H1 (cell line): ENCODE measurements at regions not wholly inside any gene's neighbourhood (a gene's known extent, or its start where the extent isn't known, plus 50 kb on each side); places are given as distances from the start of the nearest gene placed in this dataset.

Experiments
- CTCF ChIA-PET: fragments of 300-600 bp; sonication (Branson Sonifier 250); formaldehyde crosslinking; loops from one replicate; lab custom pipeline; 2021; ENCODE audit not compliant: partially characterized antibody; lab: Charles Lee
- POLR2A ChIA-PET: fragments of 300-600 bp; sonication (Branson Sonifier 250); formaldehyde crosslinking; loops from one replicate; lab custom pipeline; 2021; ENCODE audit warnings: inconsistent platforms; ENCODE audit not compliant: partially characterized antibody; lab: Charles Lee
- DNase-seq, 2 experiments: peaks; one replicate each; pipeline versions ENCODE4 v3.0.0 to v3.0.0-alpha.2; 2010 to 2022; ENCODE audit warnings: low spot score in 2 of 2, low read depth in 1 of 2, mixed read lengths in 1 of 2
- FAIRE-seq: peaks from 2 replicates; lab custom pipeline; 2011; peaks lifted over from hg19 to GRCh38; lab: Jason Lieb, UNC
- H2AFZ ChIP-seq: 2 replicates; pipeline ENCODE4 v1.8.1; 2012; ENCODE audit warnings: low read length, inconsistent platforms
- H2AK5ac ChIP-seq: 2 replicates; pipeline ENCODE4 v1.6.1; 2013; ENCODE audit warnings: low read depth, low read length
- H2BK120ac ChIP-seq: replicated peaks from 2 replicates; pipeline ENCODE3; 2013; ENCODE audit warnings: low read depth, low read length, inconsistent platforms
- H2BK12ac ChIP-seq: 2 replicates; pipeline ENCODE4 v1.6.1; 2013; ENCODE audit warnings: low read depth, low read length
- H2BK15ac ChIP-seq: 2 replicates; pipeline ENCODE4 v1.6.1; 2013; ENCODE audit warnings: low read length
- H2BK20ac ChIP-seq: 2 replicates; pipeline ENCODE4 v1.6.1; 2013; ENCODE audit warnings: low read length
- H2BK5ac ChIP-seq: 2 replicates; pipeline ENCODE4 v1.6.1; 2013; ENCODE audit warnings: low read depth, low read length
- H3K14ac ChIP-seq: 2 replicates; pipeline ENCODE4 v1.6.1; 2013; ENCODE audit warnings: inconsistent platforms; ENCODE audit not compliant: insufficient read length
- H3K18ac ChIP-seq: 2 replicates; pipeline ENCODE4 v1.6.1; 2013; ENCODE audit warnings: low read length; ENCODE audit errors: extremely low read depth
- H3K23ac ChIP-seq: 2 replicates; pipeline ENCODE4 v1.6.1; 2013; ENCODE audit warnings: inconsistent platforms; ENCODE audit not compliant: insufficient read length
- H3K23me2 ChIP-seq: 2 replicates; pipeline ENCODE4 v1.6.1; 2013; ENCODE audit warnings: low read depth, low read length
- H3K27ac ChIP-seq: 2 replicates; pipeline ENCODE4 v1.6.1; 2011; ENCODE audit warnings: low read depth, low read length, inconsistent platforms
- H3K27me3 ChIP-seq, 4 experiments: replicated peaks in 1 of 4; 1 replicate in 1 of 4; 2 replicates in 3 of 4; pipeline versions ENCODE4 v1.6.1 to v1.8.1; 2011 to 2013; ENCODE audit warnings: low read length in 3 of 4, mild to moderate bottlenecking in 3 of 4, inconsistent platforms in 2 of 4, mixed read lengths in 2 of 4, moderate library complexity in 1 of 4; ENCODE audit not compliant: control insufficient read depth in 3 of 4, insufficient read depth in 3 of 4; ENCODE audit errors: extremely low read depth in 1 of 4
- H3K36me3 ChIP-seq, 4 experiments: 2 replicates each; pipeline versions ENCODE4 v1.6.1 to v1.8.1; 2011 to 2013; ENCODE audit warnings: mild to moderate bottlenecking in 4 of 4, low read length in 3 of 4, moderate library complexity in 2 of 4, control low read depth in 1 of 4, inconsistent platforms in 1 of 4; ENCODE audit not compliant: insufficient read depth in 4 of 4, control insufficient read depth in 2 of 4
- H3K4ac ChIP-seq: replicated peaks from 2 replicates; pipeline ENCODE3; 2013; ENCODE audit warnings: low read length, low read depth, mixed read lengths, inconsistent platforms; ENCODE audit not compliant: insufficient read length
- H3K4me1 ChIP-seq, 4 experiments: replicated peaks in 1 of 4; 1 replicate in 1 of 4; 2 replicates in 3 of 4; pipeline versions ENCODE4 v1.6.1 to v1.8.1; 2011 to 2013; ENCODE audit warnings: low read length in 3 of 4, inconsistent platforms in 2 of 4, mixed read lengths in 1 of 4; ENCODE audit not compliant: insufficient read depth in 4 of 4, control insufficient read depth in 3 of 4
- H3K4me2 ChIP-seq, 2 experiments: 2 replicates each; pipeline versions ENCODE4 v1.6.1 to v1.8.1; 2011 to 2013; ENCODE audit warnings: low read depth in 2 of 2, low read length in 2 of 2, control low read depth in 1 of 2, inconsistent platforms in 1 of 2, mild to moderate bottlenecking in 1 of 2; ENCODE audit not compliant: insufficient read depth in 1 of 2
- H3K4me3 ChIP-seq, 4 experiments: fragments of 200-600, 300-600 bp in 1 of 4; sonication (generic), shearing (Covaris generic), sonication (Bioruptor Twin) in 1 of 4; 2 replicates each; pipeline versions ENCODE4 v1.5.1 to v1.8.1; 2011 to 2016; ENCODE audit warnings: low read length in 4 of 4, low read depth in 3 of 4, control low read depth in 2 of 4, inconsistent platforms in 2 of 4, mild to moderate bottlenecking in 2 of 4, mixed read lengths in 1 of 4, moderate library complexity in 1 of 4; ENCODE audit not compliant: insufficient read depth in 2 of 4; ENCODE audit errors: extremely low read depth in 1 of 4
- H3K56ac ChIP-seq: replicated peaks from 2 replicates; pipeline ENCODE3; 2013; ENCODE audit warnings: low read depth, mild to moderate bottlenecking, mixed read lengths, low read length, inconsistent platforms; ENCODE audit not compliant: insufficient read length
- H3K79me1 ChIP-seq: 2 replicates; pipeline ENCODE4 v1.6.1; 2013; ENCODE audit warnings: low read depth, low read length, control low read depth
- H3K79me2 ChIP-seq, 2 experiments: 2 replicates each; pipeline versions ENCODE4 v1.6.1 to v1.8.1; 2012 to 2013; ENCODE audit warnings: low read length in 2 of 2, mild to moderate bottlenecking in 2 of 2, inconsistent platforms in 1 of 2; ENCODE audit not compliant: insufficient read depth in 2 of 2, control insufficient read depth in 1 of 2
- H3K9ac ChIP-seq, 4 experiments: replicated peaks in 1 of 4; 1 replicate in 1 of 4; 2 replicates in 3 of 4; pipeline versions ENCODE4 v1.6.1 to v1.8.1; 2011 to 2013; ENCODE audit warnings: low read depth in 3 of 4, low read length in 3 of 4, control low read depth in 2 of 4, mild to moderate bottlenecking in 2 of 4, moderate library complexity in 2 of 4, inconsistent platforms in 1 of 4; ENCODE audit errors: extremely low read depth in 1 of 4
- H3K9me3 ChIP-seq, 2 experiments: 2 replicates each; pipeline versions ENCODE4 v1.6.1 to v1.8.1; 2012 to 2013; ENCODE audit warnings: mild to moderate bottlenecking in 2 of 2, moderate library complexity in 2 of 2, control low read depth in 1 of 2, inconsistent platforms in 1 of 2, low read depth in 1 of 2, low read length in 1 of 2, mixed read lengths in 1 of 2; ENCODE audit not compliant: insufficient read depth in 2 of 2
- H4K20me1 ChIP-seq, 2 experiments: replicated peaks in 1 of 2; 2 replicates each; pipeline versions ENCODE3 to v1.8.1; 2011 to 2013; ENCODE audit warnings: inconsistent platforms in 2 of 2, low read length in 2 of 2, mild to moderate bottlenecking in 1 of 2; ENCODE audit not compliant: insufficient read depth in 2 of 2, control insufficient read depth in 1 of 2
- H4K5ac ChIP-seq: 2 replicates; pipeline ENCODE4 v1.6.1; 2013; ENCODE audit warnings: low read length, low read depth, mixed read lengths, inconsistent platforms; ENCODE audit not compliant: insufficient read length
- H4K8ac ChIP-seq: 2 replicates; pipeline ENCODE4 v1.8.0; 2013; ENCODE audit warnings: mild to moderate bottlenecking, moderate library complexity, low read length, inconsistent platforms; ENCODE audit not compliant: insufficient read depth; ENCODE audit errors: extremely low read depth
- H4K91ac ChIP-seq: replicated peaks from 2 replicates; pipeline ENCODE3; 2013; ENCODE audit warnings: low read length, mixed read lengths, inconsistent platforms; ENCODE audit not compliant: insufficient read length
- ATF2 ChIP-seq: IDR thresholded peaks from 2 replicates; pipeline ENCODE4 v1.6.1; 2012; ENCODE audit warnings: low read length, inconsistent platforms
- CBX5 ChIP-seq: fragments of 300-800, 300-1000 bp; sonication (generic); IDR thresholded peaks from 2 replicates; pipeline ENCODE4 v1.7.1; 2016; ENCODE audit warnings: antibody characterized with exemption, low read length, low read depth
- EGR1 ChIP-seq: IDR thresholded peaks from 2 replicates; pipeline ENCODE4 v1.6.1; 2011; ENCODE audit warnings: low read depth, low read length, borderline replicate concordance
- EZH2 ChIP-seq: fragments of 200-600 bp; sonication (generic); IDR thresholded peaks from 2 replicates; pipeline ENCODE4 v1.7.1; 2012; ENCODE audit warnings: low read depth, mild to moderate bottlenecking, moderate library complexity, low read length, inconsistent platforms; ENCODE audit not compliant: severe bottlenecking
- JUND ChIP-seq: IDR thresholded peaks from 2 replicates; pipeline ENCODE4 v1.6.1; 2011; ENCODE audit warnings: mild to moderate bottlenecking, improper control_type of control experiment, low read length
- KDM5A ChIP-seq: fragments of 200-600 bp; IDR thresholded peaks from 2 replicates; pipeline ENCODE4 v1.7.1; 2012; ENCODE audit warnings: mild to moderate bottlenecking, low read length, inconsistent platforms, mixed read lengths
- POU5F1 ChIP-seq: IDR thresholded peaks from 2 replicates; pipeline ENCODE4 v1.6.1; 2011; ENCODE audit warnings: low read depth, mild to moderate bottlenecking, low read length, moderate library complexity
- SIN3A ChIP-seq, 2 experiments: IDR thresholded peaks in 1 of 2; conservative IDR thresholded peaks in 1 of 2; 2 replicates each; pipeline ENCODE4 v1.6.1; 2011 to 2012; ENCODE audit warnings: low read length in 2 of 2, improper control_type of control experiment in 1 of 2, low read depth in 1 of 2, mild to moderate bottlenecking in 1 of 2
- SIX5 ChIP-seq: IDR thresholded peaks from 2 replicates; pipeline ENCODE4 v1.6.1; 2011; ENCODE audit warnings: mild to moderate bottlenecking, low read depth, low read length
- SP2 ChIP-seq: IDR thresholded peaks from 2 replicates; pipeline ENCODE4 v1.6.1; 2012; ENCODE audit warnings: mild to moderate bottlenecking, low read length, inconsistent platforms
- USF2 ChIP-seq: IDR thresholded peaks from 2 replicates; pipeline ENCODE4 v1.6.1; 2011; ENCODE audit warnings: low read length, improper control_type of control experiment
- ZNF274 ChIP-seq: IDR thresholded peaks from 2 replicates; pipeline ENCODE4 v1.7.0; 2012; ENCODE audit warnings: low read length, borderline replicate concordance; ENCODE audit errors: extremely low read depth
- WGBS, 2 experiments: shearing (Covaris generic) in 1 of 2; methylation state at CpG; one replicate each; pipeline versions ENCODE4 v1.1.6 to v1.1.7; 2013 to 2015; ENCODE audit warnings: low lambda C conversion rate in 2 of 2, mixed read lengths in 2 of 2, inconsistent platforms in 1 of 2, low coverage in 1 of 2, missing lambda C conversion rate in 1 of 2; ENCODE audit not compliant: insufficient replicate concordance in 2 of 2, insufficient coverage in 1 of 2, insufficient read length in 1 of 2; ENCODE audit errors: extremely low coverage in 1 of 2, missing lambda C conversion rate in 1 of 2; 5-methylcytosine and 5-hydroxymethylcytosine counted together

GRCh38 chr6:50116390-50116789 is 66.7 kb upstream of the DEFB112 start:
- H4K5ac ChIP-seq = no peak overlapping the region
- H2AFZ ChIP-seq = no peak overlapping the region
- no peak overlapping the region for H4K8ac ChIP-seq
- 91% methylated on average over 2 of the region's 2 CpGs; no CpG with 5 or more reads in 1 of the 2 experiments for WGBS, 2 experiments
- no peak overlapping the region for H3K18ac ChIP-seq
- H3K27me3 ChIP-seq = no peaks in the 10 kb centered on the region
- peak overlapping the region in 1 of 2 experiments; percentile 41; a peak in 1 of 4 replicates for H3K4me2 ChIP-seq
- H3K79me1 ChIP-seq = no peaks in the 10 kb centered on the region
- H2BK20ac ChIP-seq = no peak overlapping the region
- H3K9ac ChIP-seq = no peak overlapping the region
- H3K79me2 ChIP-seq = no peaks in the 10 kb centered on the region
- FAIRE-seq = no peak
- H4K91ac ChIP-seq = no peak overlapping the region
- no peaks in the 10 kb centered on the region for H3K9me3 ChIP-seq
- H3K56ac ChIP-seq = no peak overlapping the region
- H4K20me1 ChIP-seq = no peaks in the 10 kb centered on the region
- no peak overlapping the region for H3K4ac ChIP-seq
- DNase-seq = no peak
- no peak overlapping the region; the same call in 1 of the 2 replicates for H2AK5ac ChIP-seq
- H3K23me2 ChIP-seq = no peaks in the 10 kb centered on the region
- no peak overlapping the region for H3K27ac ChIP-seq
- CTCF ChIA-PET = interaction anchor here (0.6 to 1.6 kb wide), 2 partner anchors 11 to 350 kb away, joined by 3 to 5 read pairs; no protein-coding TSS in a partner anchor
- H2BK5ac ChIP-seq = no peak overlapping the region
- no peak overlapping the region for H3K4me3 ChIP-seq
- H2BK15ac ChIP-seq = no peak overlapping the region
- H3K14ac ChIP-seq = no peak overlapping the region
- peak overlapping the region; percentile 18; the same call in 1 of the 2 replicates for H2BK12ac ChIP-seq
- H3K23ac ChIP-seq = no peak overlapping the region
- no peaks in the 10 kb centered on the region for H3K36me3 ChIP-seq
- peaks cover 0 to 8% (median 3%) of the 10 kb centered on the region in 4 experiments; a peak in 3 of 7 replicates for H3K4me1 ChIP-seq
- POLR2A ChIA-PET = no interaction called here
- H2BK120ac ChIP-seq = no peak overlapping the region
- TF ChIP-seq SP2 = no peak
- TF ChIP-seq ATF2 = no peak
- no peak for TF ChIP-seq EZH2
- TF ChIP-seq POU5F1 = no peak
- TF ChIP-seq SIX5 = no peak
- no peak for TF ChIP-seq EGR1
- TF ChIP-seq KDM5A = no peak
- no peak for TF ChIP-seq SIN3A (conservative IDR thresholded peaks at IDR 0.05 in 1 of 2, IDR thresholded peaks at IDR 0.05 in 1 of 2; ENCODE audit: low read depth in 1 of 2, low read length in 2 of 2)
- TF ChIP-seq ZNF274 = no peak
- no peak for TF ChIP-seq CBX5
- no peak for TF ChIP-seq JUND
- no peak for TF ChIP-seq USF2
